Keratinocyte (primary cell): ENCODE measurements at regions not wholly inside any gene's neighbourhood (a gene's known extent, or its start where the extent isn't known, plus 50 kb on each side); places are given as distances from the start of the nearest gene placed in this dataset.

ENCODE experiments used
- DNase-seq: peaks from one replicate; pipeline ENCODE4 v3.0.0-alpha.2; 2011; ENCODE audit warnings: low read depth, missing footprints, low spot score
- FAIRE-seq: peaks from 2 replicates; lab custom pipeline; 2011; peaks lifted over from hg19 to GRCh38; lab: Jason Lieb, UNC
- H2AFZ ChIP-seq: 2 replicates; pipeline ENCODE4 v1.6.0; 2012; ENCODE audit warnings: low read length, control low read depth, inconsistent platforms; ENCODE audit not compliant: control insufficient read depth
- H3K27ac ChIP-seq: 2 replicates; pipeline ENCODE4 v1.5.1; 2011; ENCODE audit warnings: low read length; ENCODE audit not compliant: control insufficient read depth, insufficient read depth
- H3K27me3 ChIP-seq: 3 replicates; pipeline ENCODE4 v1.6.0; 2011; ENCODE audit warnings: low read length; ENCODE audit not compliant: control insufficient read depth, insufficient read depth; ENCODE audit errors: extremely low read depth
- H3K36me3 ChIP-seq, 2 experiments: 2 replicates in 1 of 2; 3 replicates in 1 of 2; pipeline ENCODE4 v1.5.1; 2011; ENCODE audit warnings: low read length in 2 of 2, mild to moderate bottlenecking in 1 of 2; ENCODE audit not compliant: control insufficient read depth in 2 of 2, insufficient read depth in 2 of 2; ENCODE audit errors: extremely low read depth in 1 of 2
- H3K4me1 ChIP-seq: 3 replicates; pipeline ENCODE4 v1.5.1; 2011; ENCODE audit warnings: low read length; ENCODE audit not compliant: control insufficient read depth, insufficient read depth; ENCODE audit errors: extremely low read depth
- H3K4me2 ChIP-seq: 3 replicates; pipeline ENCODE4 v1.6.0; 2011; ENCODE audit warnings: low read depth, low read length; ENCODE audit not compliant: control insufficient read depth, insufficient read depth; ENCODE audit errors: extremely low read depth
- H3K4me3 ChIP-seq, 3 experiments: fragments of 200-600 bp in 1 of 3; sonication (generic) in 1 of 3; 2 replicates in 2 of 3; 3 replicates in 1 of 3; pipeline ENCODE4 v1.5.1; 2011 to 2016; ENCODE audit warnings: low read length in 3 of 3, mild to moderate bottlenecking in 3 of 3, control low read depth in 2 of 3, inconsistent platforms in 1 of 3, low read depth in 1 of 3, mixed read lengths in 1 of 3, mixed run types in 1 of 3, moderate library complexity in 1 of 3; ENCODE audit not compliant: control insufficient read depth in 2 of 3, insufficient read depth in 2 of 3; ENCODE audit errors: extremely low read depth in 1 of 3
- H3K79me2 ChIP-seq: 2 replicates; pipeline ENCODE4 v1.6.0; 2012; ENCODE audit warnings: low read length; ENCODE audit not compliant: control insufficient read depth, insufficient read depth
- H3K9ac ChIP-seq: 3 replicates; pipeline ENCODE4 v1.6.0; 2011; ENCODE audit warnings: low read length; ENCODE audit not compliant: control insufficient read depth, insufficient read depth; ENCODE audit errors: extremely low read depth
- H3K9me1 ChIP-seq: 3 replicates; pipeline ENCODE4 v1.6.0; 2011; ENCODE audit warnings: low read length; ENCODE audit not compliant: control insufficient read depth, insufficient read depth; ENCODE audit errors: extremely low read depth
- H3K9me3 ChIP-seq: 2 replicates; pipeline ENCODE4 v1.5.1; 2012; ENCODE audit warnings: low read depth, low read length; ENCODE audit not compliant: control insufficient read depth
- H4K20me1 ChIP-seq: 3 replicates; pipeline ENCODE4 v1.6.0; 2011; ENCODE audit warnings: low read length; ENCODE audit not compliant: control insufficient read depth, insufficient read depth; ENCODE audit errors: extremely low read depth
- CTCF ChIP-seq, 3 experiments: IDR thresholded peaks in 1 of 3; conservative IDR thresholded peaks in 1 of 3; optimal IDR thresholded peaks in 1 of 3; 2 replicates in 2 of 3; 3 replicates in 1 of 3; pipeline versions ENCODE3 to v1.5.1; 2011; ENCODE audit warnings: low read length in 3 of 3, mild to moderate bottlenecking in 3 of 3, moderate library complexity in 2 of 3, control low read depth in 1 of 3, inconsistent platforms in 1 of 3; ENCODE audit not compliant: insufficient read depth in 2 of 3; ENCODE audit errors: extremely low read depth in 1 of 3
- EZH2 ChIP-seq: IDR thresholded peaks from one replicate; pipeline ENCODE4 v1.6.1; 2012; ENCODE audit warnings: inconsistent platforms, mild to moderate bottlenecking, low read length, moderate library complexity
- dilution Hi-C: fragments of 300-500 bp; cut with MboI; formaldehyde crosslinking; loops from one replicate; pipeline ENCODE4 v1.7.0; 2020; ENCODE audit warnings: low sequenced_read_pairs; ENCODE audit not compliant: extremely low pct_ligation_motif_present

GRCh38 chr14:81819344-81819743 lies 285.7 kb upstream of the SEL1L start:
- no peak for DNase-seq
- Histone ChIP-seq H3K36me3 (no peaks in the 10 kb centered on the region), H3K9me1 (no peaks in the 10 kb centered on the region), H3K27me3 (no peaks in the 10 kb centered on the region), H4K20me1 (no peaks in the 10 kb centered on the region), H2AFZ (no peak overlapping the region), H3K9me3 (no peaks in the 10 kb centered on the region), H3K9ac (no peak overlapping the region), H3K4me3 (no peak overlapping the region), H3K4me1 (no peaks in the 10 kb centered on the region), H3K79me2 (no peaks in the 10 kb centered on the region), H3K4me2 (no peak overlapping the region), H3K27ac (no peak overlapping the region)
- dilution Hi-C loops = no loop called here
- FAIRE-seq = no peak
- TF ChIP-seq EZH2 = no peak
- no peak for TF ChIP-seq CTCF (optimal IDR thresholded peaks at IDR 0.05 in 1 of 3, IDR thresholded peaks at IDR 0.05 in 1 of 3, conservative IDR thresholded peaks at IDR 0.05 in 1 of 3; ENCODE audit: extremely low read depth in 1 of 3, insufficient read depth in 2 of 3, low read length in 3 of 3)

- Histone ChIP-seq H3K36me3 (no peaks in the 10 kb centered on the region), H3K79me2 (no peaks in the 10 kb centered on the region), H3K27me3 (no peaks in the 10 kb centered on the region), H2AFZ (no peak overlapping the region), H3K4me2 (no peak overlapping the region), H3K9me3 (no peaks in the 10 kb centered on the region), H3K4me1 (no peaks in the 10 kb centered on the region), H3K9ac (no peak overlapping the region), H4K20me1 (no peaks in the 10 kb centered on the region), H3K27ac (no peak overlapping the region), H3K9me1 (no peaks in the 10 kb centered on the region), H3K4me3 (no peak overlapping the region)
- DNase-seq = no peak
- TF ChIP-seq CTCF (optimal IDR thresholded peaks at IDR 0.05 in 1 of 3, IDR thresholded peaks at IDR 0.05 in 1 of 3, conservative IDR thresholded peaks at IDR 0.05 in 1 of 3; ENCODE audit: extremely low read depth in 1 of 3, insufficient read depth in 2 of 3, low read length in 3 of 3) = no peak
- TF ChIP-seq EZH2 = no peak
- dilution Hi-C loops = no loop called here
- FAIRE-seq = no peak
These were observed 286.3 kb upstream of the SEL1L start for GRCh38 chr14:81819910-81820309.
